ENCODE measurements at regions not wholly inside any gene's neighbourhood (a gene's known extent, or its start where the extent isn't known, plus 50 kb on each side); places are given as distances from the start of the nearest gene placed in this dataset.

GRCh38 chr2:14016289-14016955 is 616.1 kb upstream of the LRATD1 start:
- Histone ChIP-seq H3K4me1 (no peaks in the 10 kb centered on the region), H3K36me3 (no peaks in the 10 kb centered on the region), H3K27me3 (no peaks in the 10 kb centered on the region), H3K27ac (no peak overlapping the region), H3K9me3 (no peaks in the 10 kb centered on the region), H3K4me3 (no peak overlapping the region)
- DNase-seq (ENCODE audit: low spot score in 2 of 2): no peak
- TF ChIP-seq EP300 (IDR thresholded peaks at IDR 0.05) (no peak), POLR2A (IDR thresholded peaks at IDR 0.05) (no peak), CTCF (IDR thresholded peaks at IDR 0.05) (no peak)

- no peak overlapping the region for H3K4me3 ChIP-seq
- no peak for DNase-seq (ENCODE audit: low spot score in 2 of 2)
- H3K36me3 ChIP-seq: no peaks in the 10 kb centered on the region
- no peaks in the 10 kb centered on the region for H3K27me3 ChIP-seq
- H3K9me3 ChIP-seq: no peaks in the 10 kb centered on the region
- WGBS, 2 donors: 91% methylated on average over 4 of the region's 4 CpGs
- H3K4me1 ChIP-seq: no peaks in the 10 kb centered on the region
- no peak overlapping the region for H3K27ac ChIP-seq
- TF ChIP-seq EP300 (IDR thresholded peaks at IDR 0.05) (no peak), CTCF (IDR thresholded peaks at IDR 0.05) (no peak), POLR2A (IDR thresholded peaks at IDR 0.05) (no peak)
These were observed 613.9 kb upstream of the LRATD1 start for GRCh38 chr2:14018620-14019019.

DNA sequence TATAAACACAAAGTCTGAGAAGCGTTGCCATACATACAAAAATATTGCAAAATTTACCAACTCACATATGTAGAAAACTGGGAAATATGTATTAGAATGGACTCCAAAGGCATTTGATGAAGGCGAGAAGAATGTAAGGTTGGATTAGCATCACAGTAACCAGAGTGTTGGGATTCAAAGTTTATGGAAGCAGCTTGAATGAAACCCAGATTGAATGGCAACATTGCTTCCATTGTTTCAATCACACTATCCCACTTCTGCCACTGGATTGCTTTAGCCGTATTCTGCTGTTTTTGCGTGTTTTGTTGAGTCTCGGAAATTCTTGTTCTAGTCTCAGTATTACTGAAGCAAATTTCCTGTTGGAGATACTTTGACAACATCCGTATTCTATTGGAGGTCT is 609.0 kb upstream of the LRATD1 start:
- H3K27me3 ChIP-seq: no peaks in the 10 kb centered on the region
- H3K36me3 ChIP-seq: no peaks in the 10 kb centered on the region
- no peaks in the 10 kb centered on the region for H3K4me1 ChIP-seq
- TF ChIP-seq POLR2A (IDR thresholded peaks at IDR 0.05): no peak
- TF ChIP-seq CTCF (IDR thresholded peaks at IDR 0.05): no peak
- TF ChIP-seq EP300 (IDR thresholded peaks at IDR 0.05): no peak
- H3K27ac ChIP-seq: no peak overlapping the region
- no peaks in the 10 kb centered on the region for H3K9me3 ChIP-seq
- 77 to 82% methylated on average over 6 of the region's 6 CpGs for WGBS, 2 donors
- H3K4me3 ChIP-seq: no peak overlapping the region
- no peak for DNase-seq (ENCODE audit: low spot score in 2 of 2)

DNA sequence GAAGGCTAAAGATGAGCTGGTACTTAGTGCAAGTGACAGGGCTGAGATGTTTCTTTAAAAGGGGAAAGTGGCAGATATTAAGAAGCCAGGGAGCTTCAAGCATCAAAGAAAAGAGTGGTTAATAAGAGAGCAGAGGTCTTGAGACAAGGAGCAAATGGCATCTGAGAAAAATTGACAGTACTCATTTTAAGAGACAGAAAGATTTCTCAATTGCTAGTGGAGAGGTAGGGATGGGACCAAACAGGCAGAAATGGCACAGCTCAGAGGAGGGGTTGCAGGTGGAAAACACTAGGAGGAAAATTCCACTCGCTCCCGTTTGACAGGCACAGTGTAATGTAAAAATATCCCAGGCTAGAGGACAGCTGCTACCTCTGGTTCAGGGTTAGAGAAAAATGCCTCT is 593.4 kb upstream of the LRATD1 start:
- no peaks in the 10 kb centered on the region for H3K9me3 ChIP-seq
- no peak for DNase-seq (ENCODE audit: low spot score in 2 of 2)
- WGBS, 2 donors: 48 to 58% methylated on average over 2 of the region's 2 CpGs
- no peak overlapping the region for H3K27ac ChIP-seq
- H3K36me3 ChIP-seq: no peaks in the 10 kb centered on the region
- TF ChIP-seq CTCF (IDR thresholded peaks at IDR 0.05): no peak
- TF ChIP-seq EP300 (IDR thresholded peaks at IDR 0.05): no peak
- TF ChIP-seq POLR2A (IDR thresholded peaks at IDR 0.05): no peak
- H3K4me3 ChIP-seq: no peak overlapping the region
- H3K4me1 ChIP-seq: no peaks in the 10 kb centered on the region
- no peaks in the 10 kb centered on the region for H3K27me3 ChIP-seq

- no peak overlapping the region for H3K4me3 ChIP-seq
- no peaks in the 10 kb centered on the region for H3K4me1 ChIP-seq
- no peak overlapping the region for H3K27ac ChIP-seq
- H3K27me3 ChIP-seq: no peaks in the 10 kb centered on the region
- DNase-seq (ENCODE audit: low spot score in 2 of 2): no peak
- no peaks in the 10 kb centered on the region for H3K9me3 ChIP-seq
- TF ChIP-seq CTCF (IDR thresholded peaks at IDR 0.05) (no peak), EP300 (IDR thresholded peaks at IDR 0.05) (no peak), POLR2A (IDR thresholded peaks at IDR 0.05) (no peak)
- H3K36me3 ChIP-seq: no peaks in the 10 kb centered on the region
- WGBS, 2 donors: 76 to 89% methylated on average over 2 of the region's 2 CpGs
These were observed 585.0 kb upstream of the LRATD1 start for GRCh38 chr2:14047491-14047890.

Measured in tibial nerve (tissue), 4 donors.